HG02938 (cell line): ENCODE measurements at regions not wholly inside any gene's neighbourhood (a gene's known extent, or its start where the extent isn't known, plus 50 kb on each side); places are given as distances from the start of the nearest gene placed in this dataset.

ENCODE experiments used
- ATAC-seq: cut with Tn5 transposase; IDR thresholded peaks from one replicate; pipeline ENCODE4 v1.9.1; 2021; ENCODE audit warnings: mild to moderate bottlenecking, moderate library complexity; ENCODE audit not compliant: unreplicated experiment

DNA sequence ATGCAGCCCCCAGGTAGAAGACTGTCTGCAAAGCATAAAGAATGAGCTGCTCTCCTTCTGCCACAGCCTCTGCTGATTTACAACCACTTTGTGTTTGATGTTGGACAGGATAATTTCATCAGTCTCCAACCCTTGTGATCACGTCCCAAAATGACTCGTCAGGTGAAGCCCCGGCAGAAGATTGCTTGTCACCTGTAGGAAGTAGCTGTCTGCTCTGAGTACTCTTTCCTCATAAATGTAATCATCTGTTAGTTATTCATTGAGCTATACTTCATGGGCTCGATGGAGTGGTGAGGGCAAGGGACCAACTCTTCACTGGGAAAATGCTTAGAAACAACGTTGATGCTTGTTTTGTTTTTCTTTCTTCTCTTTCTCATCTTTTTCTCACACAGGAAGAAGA, 290.9 kb upstream of the SP8 start:
- no peak for ATAC-seq

DNA sequence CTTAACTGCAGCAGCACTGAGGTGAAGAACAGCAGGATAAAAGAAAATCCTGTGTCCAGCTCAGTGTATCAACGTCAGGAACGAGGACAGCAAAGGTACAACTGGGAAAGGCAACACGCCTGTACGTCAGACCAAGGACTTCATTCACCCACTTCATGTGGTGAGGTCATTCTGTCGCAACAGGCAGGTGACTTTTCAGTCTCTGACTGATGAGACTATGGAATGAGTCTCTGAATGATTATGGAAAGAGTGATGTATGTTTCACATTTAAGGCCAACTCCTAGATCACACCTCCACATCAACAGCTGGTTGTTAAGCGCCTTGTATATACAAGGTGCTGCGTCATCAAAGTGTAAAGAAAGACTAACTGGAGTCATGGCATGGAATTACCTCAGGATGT, 297.6 kb upstream of the SP8 start:
- no peak for ATAC-seq

DNA sequence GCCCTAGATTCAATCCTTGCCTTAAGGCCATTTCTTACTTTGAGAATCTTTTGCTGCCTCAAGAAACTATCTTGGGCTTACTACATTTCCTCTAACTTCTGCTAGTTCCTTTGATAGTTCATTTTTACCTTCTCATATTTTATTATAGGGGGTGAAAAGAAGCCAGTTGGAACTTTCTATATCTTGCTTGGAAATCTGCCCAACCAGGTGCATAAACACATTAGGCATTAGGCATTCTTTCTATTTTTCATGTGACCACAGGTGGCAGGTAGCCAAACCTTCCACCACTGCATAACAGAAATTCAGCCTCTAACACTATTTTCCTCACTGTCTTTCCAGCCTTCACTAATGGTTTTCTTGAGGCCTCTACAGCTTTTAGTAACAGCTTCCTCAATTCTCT, 300.0 kb upstream of the SP8 start:
- ATAC-seq = no peak

DNA sequence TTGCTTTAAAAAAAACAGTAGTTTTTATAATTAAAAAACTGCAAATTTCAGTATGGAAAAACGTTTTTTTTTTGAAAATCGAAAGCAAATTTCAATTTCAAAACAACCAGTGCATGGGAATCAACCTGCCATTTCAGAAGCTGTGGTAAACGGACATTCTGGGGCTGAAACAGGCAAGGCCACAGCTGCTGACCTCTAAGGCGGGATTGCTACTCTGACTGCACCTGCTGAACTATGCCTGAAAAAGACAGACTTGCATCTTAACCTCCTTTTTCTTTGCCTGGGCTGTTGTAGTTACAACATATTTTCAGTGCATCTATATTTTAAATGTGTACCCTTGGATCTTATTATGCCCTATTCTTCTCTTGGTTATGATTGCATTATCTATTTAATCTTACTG, 303.0 kb upstream of the SP8 start:
- no peak for ATAC-seq

DNA sequence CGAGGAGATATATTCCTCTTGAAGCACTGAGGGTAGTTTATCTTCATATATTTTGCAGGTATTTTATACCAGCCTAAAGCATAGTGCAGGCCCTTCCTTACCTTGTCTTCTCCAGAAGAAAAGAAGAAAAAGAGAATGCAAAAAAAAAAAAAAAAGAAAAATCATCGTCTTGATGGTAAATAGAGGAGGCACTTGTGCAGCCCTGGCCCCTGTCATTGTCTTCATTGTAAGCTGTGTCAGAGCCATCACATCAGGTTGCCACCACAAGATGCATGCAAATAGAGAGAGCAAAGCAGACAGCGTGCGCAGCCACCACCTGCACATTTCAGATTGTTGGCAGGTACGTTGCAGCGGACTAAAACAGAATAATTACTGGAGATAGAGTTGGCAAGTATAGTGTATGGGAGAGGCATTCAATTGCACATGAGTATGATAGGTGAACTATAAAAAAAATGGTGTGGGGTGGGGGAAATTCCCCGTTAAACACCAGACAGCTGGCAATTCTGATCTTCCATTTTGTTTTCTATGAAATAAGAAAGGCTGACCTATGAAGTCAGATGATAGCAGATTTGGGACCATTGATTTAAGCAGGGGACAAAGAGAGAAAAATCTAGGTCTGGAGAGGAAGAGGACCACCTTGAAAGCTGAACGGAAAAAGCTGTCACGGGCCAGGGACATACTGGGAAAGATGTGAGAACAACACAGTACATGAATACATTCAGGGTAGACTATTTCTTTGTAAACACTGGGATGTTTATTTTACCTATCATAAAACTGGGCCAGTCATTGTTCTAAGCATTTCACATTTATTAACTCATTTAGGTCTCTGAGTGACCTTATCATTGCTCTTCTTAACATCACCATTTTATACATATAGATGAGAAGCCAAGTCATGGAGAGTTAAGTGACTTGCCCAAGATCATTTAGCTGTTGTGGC, 306.3 kb upstream of the SP8 start:
- ATAC-seq = no peak

DNA sequence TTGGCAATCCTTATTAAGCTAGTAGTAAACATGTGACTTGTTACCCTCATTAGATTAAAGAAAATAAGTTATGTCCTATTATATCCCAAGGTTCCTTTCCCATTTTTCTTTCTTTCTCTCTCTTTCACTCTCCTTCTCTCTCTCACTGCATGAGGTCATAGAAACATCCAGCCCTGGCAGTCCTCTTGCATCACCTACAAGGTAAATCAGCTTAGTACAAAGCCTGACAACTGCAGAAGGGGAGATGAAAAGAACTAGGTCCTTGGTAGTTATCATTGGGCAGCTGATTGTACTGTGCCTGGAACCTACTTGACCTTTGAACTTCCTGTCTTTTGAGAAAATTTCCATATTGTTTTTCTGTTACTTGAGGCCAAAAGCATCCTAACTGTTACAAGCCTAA, 307.9 kb upstream of the SP8 start:
- no peak for ATAC-seq

DNA sequence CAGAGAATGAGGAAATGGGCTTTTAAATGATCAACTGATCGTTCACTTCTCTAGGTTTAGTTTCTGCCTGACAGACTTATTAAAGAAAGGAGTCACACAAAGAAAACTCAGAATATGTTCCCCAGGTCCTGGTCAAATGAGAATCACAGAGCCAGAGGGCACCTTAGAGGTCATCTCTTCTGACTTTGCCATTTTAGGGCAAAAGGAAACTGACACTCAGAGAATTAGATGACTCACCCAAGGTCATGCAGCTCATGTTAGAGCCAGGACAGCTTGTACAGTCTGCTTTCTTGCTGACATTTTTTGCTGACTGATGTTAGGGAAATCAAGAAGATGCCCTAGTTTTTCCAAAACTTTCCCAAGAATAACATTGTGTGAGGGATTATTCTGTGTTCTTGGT, 312.7 kb upstream of the SP8 start:
- no peak for ATAC-seq

DNA sequence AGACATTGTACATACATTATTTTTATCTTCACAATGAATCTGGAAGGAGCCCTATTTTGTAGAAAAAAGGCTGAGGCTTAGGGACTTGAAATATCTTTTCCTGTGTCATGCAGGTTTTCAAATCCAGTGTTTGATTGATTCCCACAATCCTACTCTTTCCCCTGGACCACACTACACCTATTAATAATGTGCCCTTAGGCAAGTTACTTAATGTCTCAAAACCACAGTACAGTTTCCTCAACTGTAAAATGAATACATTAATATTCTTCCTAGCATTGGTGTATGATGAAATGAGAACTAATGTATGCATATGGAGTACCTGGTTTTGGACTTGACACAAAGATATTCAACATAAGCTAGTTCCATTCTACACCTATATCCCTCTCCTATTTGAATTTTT, 313.3 kb upstream of the SP8 start:
- ATAC-seq = no peak

DNA sequence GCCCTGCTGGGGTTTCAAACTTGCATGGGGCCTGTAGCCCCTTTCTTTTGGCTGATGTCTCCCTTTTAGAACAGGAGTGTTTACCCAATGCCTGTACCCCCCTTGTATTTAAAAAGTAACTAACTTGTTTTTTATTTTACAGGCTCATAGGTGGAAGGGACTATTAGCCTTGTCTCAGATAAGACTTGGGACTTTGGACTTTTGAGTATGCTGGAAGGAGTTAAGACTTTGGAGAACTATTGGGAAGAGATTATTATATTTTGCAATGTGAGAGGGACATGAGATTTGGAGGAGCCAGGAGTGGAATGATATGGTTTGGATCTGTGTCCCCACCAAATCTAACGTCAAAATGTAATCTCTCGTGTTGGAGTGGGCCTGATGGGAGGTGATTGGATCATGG, 314.9 kb upstream of the SP8 start:
- no peak for ATAC-seq

DNA sequence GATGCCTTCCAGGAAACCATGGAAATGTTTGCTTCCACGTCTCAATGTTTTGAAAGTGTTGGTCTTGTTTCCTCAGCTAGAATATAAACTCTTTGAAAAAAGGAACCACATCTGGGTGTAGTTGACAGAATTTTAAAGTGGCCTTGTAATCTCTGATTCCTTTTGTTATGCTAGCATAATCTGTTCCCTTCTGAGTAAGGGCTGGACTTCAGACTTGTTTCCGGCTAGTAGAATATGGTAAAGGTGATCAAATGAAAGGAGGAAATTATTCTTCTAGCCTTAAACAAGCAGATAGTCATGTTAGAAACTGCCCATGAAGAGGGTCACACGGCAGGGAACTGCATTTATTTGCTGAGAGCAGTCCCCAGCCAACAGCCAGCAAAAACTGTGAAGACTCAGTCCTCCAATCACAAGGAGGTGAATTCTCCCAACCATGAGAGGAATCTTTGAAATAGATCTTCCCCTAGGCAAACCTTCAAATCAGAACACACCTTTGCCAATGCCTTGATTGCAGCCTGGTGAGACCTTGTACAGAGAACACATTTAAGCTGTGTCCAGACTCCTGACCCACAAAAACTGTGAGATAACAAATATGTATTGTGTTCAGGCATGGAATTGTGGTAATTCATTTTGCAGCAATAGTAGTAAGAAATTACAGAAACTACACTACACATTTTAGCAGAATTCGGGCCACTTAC, 316.9 kb upstream of the SP8 start:
- ATAC-seq = no peak

DNA sequence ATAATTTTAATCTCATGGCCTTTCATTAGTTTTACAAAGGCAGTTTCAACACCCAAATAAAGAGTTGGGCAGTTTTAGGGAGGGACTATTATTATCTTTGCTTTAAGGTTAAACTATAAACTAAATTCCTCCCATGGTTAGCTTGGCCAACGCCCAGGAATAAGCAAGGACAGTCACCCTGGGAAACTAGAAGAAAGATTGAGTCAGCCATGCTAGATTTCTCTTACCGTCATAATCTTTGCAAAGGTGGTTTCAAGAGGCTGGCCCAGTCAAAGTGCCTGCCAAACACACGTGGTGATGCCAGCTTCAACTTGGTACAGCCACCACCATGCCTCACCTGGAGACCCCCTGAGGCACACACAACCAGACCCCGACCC, 317.4 kb upstream of the SP8 start:
- no peak for ATAC-seq

DNA sequence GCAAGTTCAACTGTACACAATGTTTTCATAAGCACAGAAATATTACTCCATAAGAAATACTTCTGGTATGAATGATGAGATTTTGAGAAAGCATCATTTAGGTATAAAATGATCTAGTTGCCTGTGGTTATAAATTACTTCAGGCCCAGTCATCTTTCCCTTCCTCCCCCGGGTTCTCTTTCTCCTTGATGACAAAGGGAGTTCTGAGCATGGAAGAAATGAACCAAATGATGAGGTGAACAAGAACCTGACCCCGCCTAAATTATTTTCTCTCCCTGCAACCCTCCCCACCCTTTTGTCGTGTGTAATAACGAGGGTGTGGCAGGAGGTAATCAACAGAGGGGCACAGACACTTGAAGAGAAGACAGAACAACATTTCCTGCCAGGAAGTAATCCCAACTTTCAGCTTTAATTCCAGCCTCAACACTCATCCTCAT, 319.6 kb upstream of the SP8 start:
- no peak for ATAC-seq

DNA sequence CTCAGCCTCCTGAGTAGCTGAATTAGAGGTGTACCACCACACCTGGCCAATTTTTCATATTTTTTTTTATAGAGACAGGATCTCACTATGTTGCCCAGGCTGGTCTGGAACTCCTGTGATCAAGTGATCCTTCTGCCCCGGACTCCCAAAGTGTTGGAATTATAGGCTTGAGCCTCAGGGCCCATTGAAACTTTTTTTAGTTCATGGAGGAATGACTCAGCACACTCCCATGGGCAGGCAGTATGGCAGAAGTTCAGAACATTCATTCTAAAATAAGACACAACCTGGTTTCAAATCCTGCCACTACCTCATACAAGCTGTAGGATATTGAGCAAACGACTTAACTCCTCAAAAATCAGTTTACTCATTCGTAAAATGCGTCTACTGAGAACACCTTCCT, 320.4 kb upstream of the SP8 start:
- ATAC-seq = no peak

DNA sequence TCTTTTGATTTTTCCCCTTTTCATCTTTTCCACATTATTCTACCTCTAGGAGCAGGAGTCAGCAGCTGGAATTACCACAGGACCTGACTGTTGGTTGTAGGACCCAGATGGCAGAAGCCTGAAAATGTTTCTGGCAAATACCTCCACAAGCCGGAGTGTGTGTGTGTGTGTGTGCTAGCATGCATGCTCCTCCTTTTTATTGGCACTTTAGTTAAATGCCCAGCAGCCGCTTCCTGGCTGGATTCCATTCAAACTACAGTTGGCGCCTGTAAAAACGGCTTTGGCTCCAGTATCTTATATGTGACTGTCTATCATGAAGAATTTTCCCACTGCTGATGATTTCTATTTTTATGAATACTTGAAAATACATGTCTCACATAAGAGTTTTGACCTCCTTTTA, 319.7 kb upstream of the SP4 start:
- no peak for ATAC-seq

DNA sequence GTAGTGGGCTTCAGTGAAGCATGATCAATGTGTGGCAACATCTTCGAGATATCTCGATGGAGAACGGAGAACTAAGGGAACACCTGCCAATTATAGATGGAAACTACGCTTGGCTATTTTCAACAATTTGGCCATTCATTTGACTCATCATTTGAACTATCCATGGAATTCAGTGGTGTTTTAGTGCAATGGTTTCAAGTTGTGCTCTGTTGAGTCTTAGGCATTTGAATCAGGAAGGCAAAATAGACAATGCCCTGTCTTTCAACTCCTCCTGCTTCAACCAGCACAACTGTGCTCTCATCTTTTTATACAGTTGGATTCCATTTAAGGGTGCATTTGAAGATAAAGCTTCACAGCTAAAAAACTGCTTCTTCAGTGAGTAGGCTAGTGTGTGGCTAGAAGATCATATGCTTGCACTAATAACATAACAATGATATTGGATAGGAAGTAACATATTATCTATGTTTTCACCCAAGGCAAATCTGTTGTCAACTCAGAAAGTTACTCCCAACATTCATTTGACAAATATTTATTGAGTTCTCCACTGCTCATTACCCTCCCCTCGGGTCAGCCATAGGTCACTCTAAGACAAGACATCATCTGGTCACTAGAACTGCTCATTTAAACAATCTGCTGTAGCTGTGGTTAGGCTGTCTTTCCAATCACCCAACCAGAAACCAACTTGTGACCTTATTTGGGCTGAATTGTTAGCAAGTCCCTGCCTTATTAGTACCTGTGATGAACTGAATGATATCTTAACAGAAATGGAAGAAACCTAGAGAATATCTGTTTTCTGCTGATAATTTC, 314.1 kb upstream of the SP4 start:
- no peak for ATAC-seq

DNA sequence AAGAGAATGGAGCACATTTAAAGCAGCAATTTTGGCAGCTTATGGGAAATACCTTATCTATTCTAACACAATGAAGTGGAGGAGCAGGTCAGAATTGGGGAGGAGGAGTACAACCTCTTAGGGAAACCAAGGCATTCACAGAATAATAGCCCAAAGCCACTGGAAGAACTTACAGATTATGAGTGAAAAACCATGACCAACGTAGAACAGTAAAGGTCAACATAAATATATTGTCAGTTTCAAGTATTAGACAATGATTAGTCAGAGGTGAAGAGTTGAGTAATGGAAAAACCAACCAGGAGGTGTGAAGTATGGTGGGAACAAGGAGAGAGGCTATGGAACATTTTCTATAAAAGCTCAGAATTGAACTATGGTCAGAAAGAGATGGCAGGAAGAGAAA, 304.3 kb upstream of the SP4 start:
- ATAC-seq = no peak

DNA sequence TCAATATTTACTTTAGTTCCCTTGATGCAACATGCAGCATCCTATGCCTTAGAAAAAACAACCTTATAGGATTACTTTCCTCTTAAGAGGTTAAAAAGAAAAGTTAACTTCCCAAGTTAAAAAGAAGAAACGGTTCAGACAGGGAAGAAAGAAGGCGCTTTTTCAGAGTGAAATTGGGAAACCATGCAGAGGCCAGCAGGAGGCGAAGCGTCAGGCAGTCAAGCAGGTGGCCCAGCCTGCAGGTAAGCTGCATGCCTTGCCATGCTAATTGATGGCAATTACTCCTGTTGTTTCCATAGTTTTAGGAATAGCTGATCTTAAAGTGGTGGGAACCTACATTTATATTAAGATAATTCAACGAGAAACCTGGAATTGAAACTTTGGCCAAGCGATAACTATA, 302.6 kb upstream of the SP4 start:
- no peak for ATAC-seq

DNA sequence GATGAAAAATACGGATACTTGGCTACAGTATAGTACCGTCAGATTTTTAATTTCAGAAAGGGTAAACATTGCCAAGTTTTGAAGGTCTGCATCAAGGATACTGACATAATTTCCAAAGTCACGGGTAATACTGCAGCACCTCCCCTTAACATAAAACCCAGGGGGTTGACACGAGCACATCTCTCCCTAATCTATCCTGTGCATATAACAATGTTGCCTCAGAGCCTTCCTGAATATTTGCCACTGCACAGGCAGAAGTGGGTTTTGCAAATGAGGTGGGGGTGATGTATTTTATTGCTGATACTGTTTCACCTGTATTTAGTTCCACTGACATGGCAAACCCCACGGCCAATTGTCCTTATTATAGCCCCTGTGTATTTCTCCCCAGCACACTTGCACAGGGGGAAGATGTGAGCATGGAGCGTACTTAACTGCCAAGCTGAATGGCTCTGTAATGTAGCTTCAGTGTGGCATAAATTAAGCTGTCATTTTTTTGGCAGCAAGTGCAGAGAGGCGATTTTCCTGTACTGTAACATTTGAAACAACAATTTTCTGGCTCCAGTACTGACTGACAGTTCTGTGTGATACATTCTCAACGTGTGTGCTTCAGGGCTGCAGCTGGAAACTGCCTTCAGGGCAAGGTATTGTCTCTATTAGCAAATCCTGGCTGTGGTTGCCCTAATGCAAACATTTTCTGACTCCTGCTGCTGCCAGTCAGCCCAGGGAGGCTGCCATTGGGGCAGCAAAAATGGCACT, 299.6 kb upstream of the SP4 start:
- no peak for ATAC-seq

DNA sequence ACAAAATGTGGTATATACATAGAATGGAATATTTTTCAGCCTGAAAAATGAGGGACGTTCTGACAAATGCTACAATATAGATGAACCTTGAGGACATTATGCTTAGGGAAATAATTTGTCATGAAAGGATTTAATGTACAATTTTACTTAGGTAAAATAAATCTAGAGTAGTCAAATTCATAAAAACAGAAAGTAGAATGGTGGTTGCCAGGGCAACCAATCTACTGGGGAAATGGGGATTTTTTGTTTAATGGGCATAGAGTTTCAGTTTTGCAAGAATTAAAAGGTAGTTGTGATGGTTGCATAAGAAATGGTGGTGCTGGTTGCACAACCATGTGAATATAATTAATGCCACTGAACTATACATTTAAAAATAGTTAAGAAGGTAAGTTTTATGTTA, 296.0 kb upstream of the SP4 start:
- no peak for ATAC-seq

DNA sequence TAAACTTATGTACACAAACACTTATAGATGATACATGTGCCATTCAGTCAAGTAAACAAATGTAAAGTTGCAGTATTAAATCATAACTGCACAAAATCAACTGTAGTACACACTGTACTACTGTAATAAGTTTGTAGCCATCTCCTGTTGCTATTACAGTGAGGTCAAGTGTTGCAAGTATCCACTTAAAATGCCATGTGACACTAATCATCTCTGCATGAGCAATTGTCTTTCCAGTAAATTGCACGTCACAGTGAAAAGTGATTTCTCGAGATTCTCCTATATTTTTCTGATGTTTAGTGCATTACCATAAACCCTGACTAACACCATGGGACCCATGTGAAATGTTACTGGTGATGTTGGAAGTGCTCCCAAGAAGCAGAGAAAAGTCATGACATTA, 293.3 kb upstream of the SP4 start:
- ATAC-seq = no peak

DNA sequence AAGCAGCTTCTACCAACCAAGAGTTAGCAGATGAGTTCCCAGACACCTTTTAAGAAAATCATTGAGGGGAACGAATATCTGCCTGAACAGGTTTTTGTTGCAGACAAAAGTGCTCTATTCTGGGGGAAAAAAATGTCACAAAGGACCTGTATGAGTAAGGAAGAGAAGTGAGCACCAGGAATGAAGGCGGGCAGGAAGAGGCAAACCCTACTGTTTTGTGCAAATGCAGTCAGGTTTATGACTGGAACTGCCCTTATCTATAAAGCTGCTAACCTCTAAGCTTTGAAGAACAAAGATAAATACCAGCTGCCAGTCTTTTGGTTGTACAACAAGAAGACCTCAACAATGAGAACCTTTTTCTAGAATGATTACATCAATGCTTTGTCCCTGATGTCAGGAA, 292.4 kb upstream of the SP4 start:
- ATAC-seq = no peak
